NCI-H524 treated with DMSO at 0.1 percent for 48 hours (cell line): ENCODE measurements at regions not wholly inside any gene's neighbourhood (a gene's known extent, or its start where the extent isn't known, plus 50 kb on each side); places are given as distances from the start of the nearest gene placed in this dataset.

ENCODE experiments used
- DNase-seq: peaks from one replicate; lab custom pipeline; 2025; lab: John Stamatoyannopoulos, UW

- no peak for DNase-seq
These were observed 238.7 kb upstream of the SNX7 start for GRCh38 chr1:98422816-98423215.

- DNase-seq, result no peak
These were observed 240.5 kb upstream of the SNX7 start for GRCh38 chr1:98421085-98421435.

- no peak for DNase-seq
These were observed 241.0 kb upstream of the SNX7 start for GRCh38 chr1:98420376-98421084.

- DNase-seq, result no peak
These were observed 243.7 kb upstream of the SNX7 start for GRCh38 chr1:98417820-98418219.

GRCh38 chr1:98410082-98410481 is 251.4 kb upstream of the SNX7 start:
- no peak for DNase-seq

GRCh38 chr1:98406352-98407088 is 255.0 kb upstream of the SNX7 start:
- peak; percentile 36 for DNase-seq

GRCh38 chr1:98405581-98406074 is 255.9 kb upstream of the SNX7 start:
- DNase-seq, result no peak

- no peak for DNase-seq
These were observed 256.7 kb upstream of the SNX7 start for GRCh38 chr1:98404866-98405265.

- DNase-seq, result no peak
These were observed 257.5 kb upstream of the SNX7 start for GRCh38 chr1:98403963-98404480.

- no peak for DNase-seq
These were observed 258.7 kb upstream of the SNX7 start for GRCh38 chr1:98402860-98403259.

- no peak for DNase-seq
These were observed 261.1 kb upstream of the SNX7 start for GRCh38 chr1:98400446-98400845.

GRCh38 chr1:98399218-98399617 is 262.3 kb upstream of the SNX7 start:
- no peak for DNase-seq

- no peak for DNase-seq
These were observed 262.9 kb upstream of the SNX7 start for GRCh38 chr1:98398649-98399048.

GRCh38 chr1:98398092-98398491 is 263.4 kb upstream of the SNX7 start:
- DNase-seq, result no peak

GRCh38 chr1:98393719-98394118 is 267.8 kb upstream of the SNX7 start:
- no peak for DNase-seq

GRCh38 chr1:98391175-98391574 is 270.3 kb upstream of the SNX7 start:
- no peak for DNase-seq

- no peak for DNase-seq
These were observed 271.7 kb upstream of the SNX7 start for GRCh38 chr1:98389809-98390208.

- no peak for DNase-seq
These were observed 273.1 kb upstream of the SNX7 start for GRCh38 chr1:98388441-98388840.

- DNase-seq, result no peak
These were observed 273.8 kb upstream of the SNX7 start for GRCh38 chr1:98387701-98388100.

GRCh38 chr1:98386675-98387440 is 274.7 kb upstream of the SNX7 start:
- no peak for DNase-seq

- no peak for DNase-seq
These were observed 275.9 kb upstream of the SNX7 start for GRCh38 chr1:98385652-98386051.

GRCh38 chr1:98384461-98385141 is 276.9 kb upstream of the SNX7 start:
- DNase-seq, result no peak
